ENCODE measurements at regions not wholly inside any gene's neighbourhood (a gene's known extent, or its start where the extent isn't known, plus 50 kb on each side); places are given as distances from the start of the nearest gene placed in this dataset.

DNA sequence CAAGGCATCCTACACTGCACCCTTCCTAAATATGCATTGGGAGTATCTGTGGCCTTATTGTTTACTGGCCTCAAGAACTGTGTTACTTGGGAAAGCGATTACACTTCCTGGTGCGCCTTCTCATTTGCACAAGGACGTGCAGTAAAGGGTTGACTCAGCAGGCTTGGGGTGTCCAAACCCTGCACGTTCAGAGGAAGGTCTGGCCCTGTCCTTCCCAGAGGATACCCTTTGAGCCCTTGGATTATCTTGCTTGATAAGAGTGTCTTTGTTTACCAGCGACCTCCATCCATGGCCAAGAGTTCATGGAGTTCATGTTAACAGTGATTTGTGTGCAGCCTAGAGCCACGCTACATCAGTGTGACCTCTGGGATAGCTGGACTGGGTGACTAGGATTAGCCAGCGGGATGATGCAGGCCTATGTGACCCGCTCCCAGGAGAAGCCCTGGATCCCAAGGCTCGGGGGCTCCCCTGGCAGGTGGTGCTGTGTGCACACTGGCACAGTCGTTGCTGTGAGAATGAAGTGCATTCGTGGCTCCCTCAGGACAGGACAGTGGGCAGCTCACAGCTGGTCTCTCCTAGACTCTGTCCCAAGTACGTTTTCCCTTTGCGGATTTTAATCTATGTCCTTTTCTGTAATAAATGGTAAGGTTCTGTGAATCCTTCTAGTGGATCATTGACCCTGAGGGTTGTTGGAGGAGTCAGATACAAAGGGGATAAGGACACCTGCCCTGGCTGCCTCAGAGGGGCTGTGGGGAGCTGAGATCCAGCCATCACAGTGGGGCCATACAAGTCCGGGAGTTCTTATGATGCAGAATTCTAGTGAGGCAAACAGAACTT, 73.5 kb downstream of the TTLL2 start (continued):
- TF ChIP-seq, protein P1, sequence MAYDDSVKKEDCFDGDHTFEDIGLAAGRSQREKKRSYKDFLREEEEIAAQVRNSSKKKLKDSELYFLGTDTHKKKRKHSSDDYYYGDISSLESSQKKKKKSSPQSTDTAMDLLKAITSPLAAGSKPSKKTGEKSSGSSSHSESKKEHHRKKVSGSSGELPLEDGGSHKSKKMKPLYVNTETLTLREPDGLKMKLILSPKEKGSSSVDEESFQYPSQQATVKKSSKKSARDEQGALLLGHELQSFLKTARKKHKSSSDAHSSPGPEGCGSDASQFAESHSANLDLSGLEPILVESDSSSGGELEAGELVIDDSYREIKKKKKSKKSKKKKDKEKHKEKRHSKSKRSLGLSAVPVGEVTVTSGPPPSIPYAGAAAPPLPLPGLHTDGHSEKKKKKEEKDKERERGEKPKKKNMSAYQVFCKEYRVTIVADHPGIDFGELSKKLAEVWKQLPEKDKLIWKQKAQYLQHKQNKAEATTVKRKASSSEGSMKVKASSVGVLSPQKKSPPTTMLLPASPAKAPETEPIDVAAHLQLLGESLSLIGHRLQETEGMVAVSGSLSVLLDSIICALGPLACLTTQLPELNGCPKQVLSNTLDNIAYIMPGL (CRISPR knock-in tag; IDR thresholded peaks at IDR 0.05; ENCODE audit: borderline replicate concordance in 1 of 2, low read depth in 1 of 2): peak in 1 of 2 experiments; percentile 83; a peak in 1 of 4 replicates
- TF ChIP-seq, protein P2, sequence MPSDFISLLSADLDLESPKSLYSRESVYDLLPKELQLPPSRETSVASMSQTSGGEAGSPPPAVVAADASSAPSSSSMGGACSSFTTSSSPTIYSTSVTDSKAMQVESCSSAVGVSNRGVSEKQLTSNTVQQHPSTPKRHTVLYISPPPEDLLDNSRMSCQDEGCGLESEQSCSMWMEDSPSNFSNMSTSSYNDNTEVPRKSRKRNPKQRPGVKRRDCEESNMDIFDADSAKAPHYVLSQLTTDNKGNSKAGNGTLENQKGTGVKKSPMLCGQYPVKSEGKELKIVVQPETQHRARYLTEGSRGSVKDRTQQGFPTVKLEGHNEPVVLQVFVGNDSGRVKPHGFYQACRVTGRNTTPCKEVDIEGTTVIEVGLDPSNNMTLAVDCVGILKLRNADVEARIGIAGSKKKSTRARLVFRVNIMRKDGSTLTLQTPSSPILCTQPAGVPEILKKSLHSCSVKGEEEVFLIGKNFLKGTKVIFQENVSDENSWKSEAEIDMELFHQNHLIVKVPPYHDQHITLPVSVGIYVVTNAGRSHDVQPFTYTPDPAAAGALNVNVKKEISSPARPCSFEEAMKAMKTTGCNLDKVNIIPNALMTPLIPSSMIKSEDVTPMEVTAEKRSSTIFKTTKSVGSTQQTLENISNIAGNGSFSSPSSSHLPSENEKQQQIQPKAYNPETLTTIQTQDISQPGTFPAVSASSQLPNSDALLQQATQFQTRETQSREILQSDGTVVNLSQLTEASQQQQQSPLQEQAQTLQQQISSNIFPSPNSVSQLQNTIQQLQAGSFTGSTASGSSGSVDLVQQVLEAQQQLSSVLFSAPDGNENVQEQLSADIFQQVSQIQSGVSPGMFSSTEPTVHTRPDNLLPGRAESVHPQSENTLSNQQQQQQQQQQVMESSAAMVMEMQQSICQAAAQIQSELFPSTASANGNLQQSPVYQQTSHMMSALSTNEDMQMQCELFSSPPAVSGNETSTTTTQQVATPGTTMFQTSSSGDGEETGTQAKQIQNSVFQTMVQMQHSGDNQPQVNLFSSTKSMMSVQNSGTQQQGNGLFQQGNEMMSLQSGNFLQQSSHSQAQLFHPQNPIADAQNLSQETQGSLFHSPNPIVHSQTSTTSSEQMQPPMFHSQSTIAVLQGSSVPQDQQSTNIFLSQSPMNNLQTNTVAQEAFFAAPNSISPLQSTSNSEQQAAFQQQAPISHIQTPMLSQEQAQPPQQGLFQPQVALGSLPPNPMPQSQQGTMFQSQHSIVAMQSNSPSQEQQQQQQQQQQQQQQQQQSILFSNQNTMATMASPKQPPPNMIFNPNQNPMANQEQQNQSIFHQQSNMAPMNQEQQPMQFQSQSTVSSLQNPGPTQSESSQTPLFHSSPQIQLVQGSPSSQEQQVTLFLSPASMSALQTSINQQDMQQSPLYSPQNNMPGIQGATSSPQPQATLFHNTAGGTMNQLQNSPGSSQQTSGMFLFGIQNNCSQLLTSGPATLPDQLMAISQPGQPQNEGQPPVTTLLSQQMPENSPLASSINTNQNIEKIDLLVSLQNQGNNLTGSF (CRISPR knock-in tag; IDR thresholded peaks at IDR 0.05): no peak
- TF ChIP-seq ATF7 (IDR thresholded peaks at IDR 0.05) (no peak), ATF7 (CRISPR knock-in tag; IDR thresholded peaks at IDR 0.05) (peak; percentile 69; the same call in 1 of the 2 replicates), SMC3 (IDR thresholded peaks at IDR 0.05; ENCODE audit: low read length) (peak; percentile 46), ATF1 (CRISPR knock-in tag; IDR thresholded peaks at IDR 0.05) (peak; percentile 78), ETV6 (CRISPR knock-in tag; conservative IDR thresholded peaks at IDR 0.05) (0 out of 2 replicates have a peak, but pooled peaks have one; percentile 39), ZC3H13 (CRISPR knock-in tag; IDR thresholded peaks at IDR 0.05) (peak; percentile 60; the same call in 1 of the 2 replicates), BRD4 (CRISPR knock-in tag; IDR thresholded peaks at IDR 0.05) (peak; percentile 91)
- TF ChIP-seq, protein P3, sequence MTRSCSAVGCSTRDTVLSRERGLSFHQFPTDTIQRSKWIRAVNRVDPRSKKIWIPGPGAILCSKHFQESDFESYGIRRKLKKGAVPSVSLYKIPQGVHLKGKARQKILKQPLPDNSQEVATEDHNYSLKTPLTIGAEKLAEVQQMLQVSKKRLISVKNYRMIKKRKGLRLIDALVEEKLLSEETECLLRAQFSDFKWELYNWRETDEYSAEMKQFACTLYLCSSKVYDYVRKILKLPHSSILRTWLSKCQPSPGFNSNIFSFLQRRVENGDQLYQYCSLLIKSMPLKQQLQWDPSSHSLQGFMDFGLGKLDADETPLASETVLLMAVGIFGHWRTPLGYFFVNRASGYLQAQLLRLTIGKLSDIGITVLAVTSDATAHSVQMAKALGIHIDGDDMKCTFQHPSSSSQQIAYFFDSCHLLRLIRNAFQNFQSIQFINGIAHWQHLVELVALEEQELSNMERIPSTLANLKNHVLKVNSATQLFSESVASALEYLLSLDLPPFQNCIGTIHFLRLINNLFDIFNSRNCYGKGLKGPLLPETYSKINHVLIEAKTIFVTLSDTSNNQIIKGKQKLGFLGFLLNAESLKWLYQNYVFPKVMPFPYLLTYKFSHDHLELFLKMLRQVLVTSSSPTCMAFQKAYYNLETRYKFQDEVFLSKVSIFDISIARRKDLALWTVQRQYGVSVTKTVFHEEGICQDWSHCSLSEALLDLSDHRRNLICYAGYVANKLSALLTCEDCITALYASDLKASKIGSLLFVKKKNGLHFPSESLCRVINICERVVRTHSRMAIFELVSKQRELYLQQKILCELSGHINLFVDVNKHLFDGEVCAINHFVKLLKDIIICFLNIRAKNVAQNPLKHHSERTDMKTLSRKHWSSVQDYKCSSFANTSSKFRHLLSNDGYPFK (CRISPR knock-in tag; IDR thresholded peaks at IDR 0.05; ENCODE audit: borderline replicate concordance): peak; percentile 56; the same call in 1 of the 2 replicates
- TF ChIP-seq, protein P4, sequence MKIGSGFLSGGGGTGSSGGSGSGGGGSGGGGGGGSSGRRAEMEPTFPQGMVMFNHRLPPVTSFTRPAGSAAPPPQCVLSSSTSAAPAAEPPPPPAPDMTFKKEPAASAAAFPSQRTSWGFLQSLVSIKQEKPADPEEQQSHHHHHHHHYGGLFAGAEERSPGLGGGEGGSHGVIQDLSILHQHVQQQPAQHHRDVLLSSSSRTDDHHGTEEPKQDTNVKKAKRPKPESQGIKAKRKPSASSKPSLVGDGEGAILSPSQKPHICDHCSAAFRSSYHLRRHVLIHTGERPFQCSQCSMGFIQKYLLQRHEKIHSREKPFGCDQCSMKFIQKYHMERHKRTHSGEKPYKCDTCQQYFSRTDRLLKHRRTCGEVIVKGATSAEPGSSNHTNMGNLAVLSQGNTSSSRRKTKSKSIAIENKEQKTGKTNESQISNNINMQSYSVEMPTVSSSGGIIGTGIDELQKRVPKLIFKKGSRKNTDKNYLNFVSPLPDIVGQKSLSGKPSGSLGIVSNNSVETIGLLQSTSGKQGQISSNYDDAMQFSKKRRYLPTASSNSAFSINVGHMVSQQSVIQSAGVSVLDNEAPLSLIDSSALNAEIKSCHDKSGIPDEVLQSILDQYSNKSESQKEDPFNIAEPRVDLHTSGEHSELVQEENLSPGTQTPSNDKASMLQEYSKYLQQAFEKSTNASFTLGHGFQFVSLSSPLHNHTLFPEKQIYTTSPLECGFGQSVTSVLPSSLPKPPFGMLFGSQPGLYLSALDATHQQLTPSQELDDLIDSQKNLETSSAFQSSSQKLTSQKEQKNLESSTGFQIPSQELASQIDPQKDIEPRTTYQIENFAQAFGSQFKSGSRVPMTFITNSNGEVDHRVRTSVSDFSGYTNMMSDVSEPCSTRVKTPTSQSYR (CRISPR knock-in tag; IDR thresholded peaks at IDR 0.05; ENCODE audit: borderline replicate concordance): peak; percentile 87; the same call in 1 of the 2 replicates
- TF ChIP-seq, protein P5, sequence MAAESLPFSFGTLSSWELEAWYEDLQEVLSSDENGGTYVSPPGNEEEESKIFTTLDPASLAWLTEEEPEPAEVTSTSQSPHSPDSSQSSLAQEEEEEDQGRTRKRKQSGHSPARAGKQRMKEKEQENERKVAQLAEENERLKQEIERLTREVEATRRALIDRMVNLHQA (CRISPR knock-in tag; IDR thresholded peaks at IDR 0.05): no peak
